Mammary epithelial cell (primary cell): ENCODE measurements at regions not wholly inside any gene's neighbourhood (a gene's known extent, or its start where the extent isn't known, plus 50 kb on each side); places are given as distances from the start of the nearest gene placed in this dataset.

Experiments
- EZH2 ChIP-seq: IDR thresholded peaks from 2 replicates; pipeline ENCODE4 v1.6.1; 2012; ENCODE audit warnings: low read length, inconsistent platforms, borderline replicate concordance
- TF ChIP-seq, protein P1 (sequence below), 2 donors: IDR thresholded peaks in 1 of 2; conservative IDR thresholded peaks in 1 of 2; 2 replicates each; pipeline ENCODE4 v1.5.1; 2011 to 2012; ENCODE audit warnings: inconsistent platforms in 2 of 2, low read length in 2 of 2, mild to moderate bottlenecking in 2 of 2, control low read depth in 1 of 2, low read depth in 1 of 2; ENCODE audit not compliant: insufficient read depth in 1 of 2; ENCODE audit errors: extremely low read depth in 1 of 2

- no peak for TF ChIP-seq EZH2
- TF ChIP-seq, protein P1, sequence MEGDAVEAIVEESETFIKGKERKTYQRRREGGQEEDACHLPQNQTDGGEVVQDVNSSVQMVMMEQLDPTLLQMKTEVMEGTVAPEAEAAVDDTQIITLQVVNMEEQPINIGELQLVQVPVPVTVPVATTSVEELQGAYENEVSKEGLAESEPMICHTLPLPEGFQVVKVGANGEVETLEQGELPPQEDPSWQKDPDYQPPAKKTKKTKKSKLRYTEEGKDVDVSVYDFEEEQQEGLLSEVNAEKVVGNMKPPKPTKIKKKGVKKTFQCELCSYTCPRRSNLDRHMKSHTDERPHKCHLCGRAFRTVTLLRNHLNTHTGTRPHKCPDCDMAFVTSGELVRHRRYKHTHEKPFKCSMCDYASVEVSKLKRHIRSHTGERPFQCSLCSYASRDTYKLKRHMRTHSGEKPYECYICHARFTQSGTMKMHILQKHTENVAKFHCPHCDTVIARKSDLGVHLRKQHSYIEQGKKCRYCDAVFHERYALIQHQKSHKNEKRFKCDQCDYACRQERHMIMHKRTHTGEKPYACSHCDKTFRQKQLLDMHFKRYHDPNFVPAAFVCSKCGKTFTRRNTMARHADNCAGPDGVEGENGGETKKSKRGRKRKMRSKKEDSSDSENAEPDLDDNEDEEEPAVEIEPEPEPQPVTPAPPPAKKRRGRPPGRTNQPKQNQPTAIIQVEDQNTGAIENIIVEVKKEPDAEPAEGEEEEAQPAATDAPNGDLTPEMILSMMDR (conservative IDR thresholded peaks at IDR 0.05 in 1 of 2, IDR thresholded peaks at IDR 0.05 in 1 of 2; ENCODE audit: extremely low read depth in 1 of 2, insufficient read depth in 1 of 2, low read depth in 1 of 2, low read length in 2 of 2), result no peak
These were observed 210.2 kb upstream of the ADCY2 start for GRCh38 chr5:7185742-7186141.
